ENCODE measurements at regions not wholly inside any gene's neighbourhood (a gene's known extent, or its start where the extent isn't known, plus 50 kb on each side); places are given as distances from the start of the nearest gene placed in this dataset.

GRCh38 chr2:196538189-196538588 lies 101.3 kb upstream of the CCDC150 start:
- TF ChIP-seq EZH2 (IDR thresholded peaks at IDR 0.05; ENCODE audit: borderline replicate concordance, low read depth, low read length): no peak
- TF ChIP-seq, protein P1, sequence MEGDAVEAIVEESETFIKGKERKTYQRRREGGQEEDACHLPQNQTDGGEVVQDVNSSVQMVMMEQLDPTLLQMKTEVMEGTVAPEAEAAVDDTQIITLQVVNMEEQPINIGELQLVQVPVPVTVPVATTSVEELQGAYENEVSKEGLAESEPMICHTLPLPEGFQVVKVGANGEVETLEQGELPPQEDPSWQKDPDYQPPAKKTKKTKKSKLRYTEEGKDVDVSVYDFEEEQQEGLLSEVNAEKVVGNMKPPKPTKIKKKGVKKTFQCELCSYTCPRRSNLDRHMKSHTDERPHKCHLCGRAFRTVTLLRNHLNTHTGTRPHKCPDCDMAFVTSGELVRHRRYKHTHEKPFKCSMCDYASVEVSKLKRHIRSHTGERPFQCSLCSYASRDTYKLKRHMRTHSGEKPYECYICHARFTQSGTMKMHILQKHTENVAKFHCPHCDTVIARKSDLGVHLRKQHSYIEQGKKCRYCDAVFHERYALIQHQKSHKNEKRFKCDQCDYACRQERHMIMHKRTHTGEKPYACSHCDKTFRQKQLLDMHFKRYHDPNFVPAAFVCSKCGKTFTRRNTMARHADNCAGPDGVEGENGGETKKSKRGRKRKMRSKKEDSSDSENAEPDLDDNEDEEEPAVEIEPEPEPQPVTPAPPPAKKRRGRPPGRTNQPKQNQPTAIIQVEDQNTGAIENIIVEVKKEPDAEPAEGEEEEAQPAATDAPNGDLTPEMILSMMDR (IDR thresholded peaks at IDR 0.05 in 2 of 3, conservative IDR thresholded peaks at IDR 0.05 in 1 of 3; ENCODE audit: insufficient read depth in 2 of 3, low read depth in 1 of 3, low read length in 3 of 3): no peak
- TF ChIP-seq DNMT1 (IDR thresholded peaks at IDR 0.05): no peak
- no peak for TF ChIP-seq HDAC8 (tag; IDR thresholded peaks at IDR 0.05)
- no peak for TF ChIP-seq PTTG1 (tag; IDR thresholded peaks at IDR 0.05; ENCODE audit: low read depth)
- TF ChIP-seq HNRNPK (IDR thresholded peaks at IDR 0.05; ENCODE audit: low read depth, low read length, poor library complexity, severe bottlenecking): no peak
- no peak for TF ChIP-seq GTF2F1 (IDR thresholded peaks at IDR 0.05; ENCODE audit: low read depth, low read length)
- no peak for TF ChIP-seq PRPF4 (IDR thresholded peaks at IDR 0.05; ENCODE audit: insufficient read depth, low read depth, low read length, poor library complexity, severe bottlenecking)
- no peak for TF ChIP-seq ZEB2 (IDR thresholded peaks at IDR 0.05)
